HT-29 (cell line): ENCODE measurements at regions not wholly inside any gene's neighbourhood (a gene's known extent, or its start where the extent isn't known, plus 50 kb on each side); places are given as distances from the start of the nearest gene placed in this dataset.
"Not testable (repeated sequence)": the region's sequence is repeated elsewhere in the genome, so short reads cannot be mapped to it uniquely, and the experiment has no call there.

ENCODE experiments used
- DNase-seq: peaks from one replicate; pipeline ENCODE4 v3.0.0-alpha.2; 2015; ENCODE audit warnings: low spot score

DNA sequence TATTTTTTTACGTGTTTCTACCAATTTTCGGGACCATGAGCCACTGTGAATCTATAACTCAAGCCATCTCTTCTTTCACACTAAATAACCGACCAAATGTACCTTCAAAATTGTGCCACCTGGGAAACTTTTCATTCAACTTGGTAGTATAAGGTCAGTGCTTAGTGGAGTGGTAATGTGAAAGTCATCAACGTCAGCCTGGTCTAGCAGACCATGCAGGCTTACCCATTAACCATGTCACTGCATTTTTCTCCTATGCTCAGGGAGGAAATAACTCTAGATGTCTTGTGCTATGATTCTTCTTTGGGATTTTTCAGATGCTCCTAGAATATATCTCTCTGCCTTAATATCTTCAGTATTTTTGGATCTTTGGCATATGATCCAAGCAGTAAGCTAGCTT, 1075.4 kb upstream of the POT1 start:
- no peak for DNase-seq

DNA sequence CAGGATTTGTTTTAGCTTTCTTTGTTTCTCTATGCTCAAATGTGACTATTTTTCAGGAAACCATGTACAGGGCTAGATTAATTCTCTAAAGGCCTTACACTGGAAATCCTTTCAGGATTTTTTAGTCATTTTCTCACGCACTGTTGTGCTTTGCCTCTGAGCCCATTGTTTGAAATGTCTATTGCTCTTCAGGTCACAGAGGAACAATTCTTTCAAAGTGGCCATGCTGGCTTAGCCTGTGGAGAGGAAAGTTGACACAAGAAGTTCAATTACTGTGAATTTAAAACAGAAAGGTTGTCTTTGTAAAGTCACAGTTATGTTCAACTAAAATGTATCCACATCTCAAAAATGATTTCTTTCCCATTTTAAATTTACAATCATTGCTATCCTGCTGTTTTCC, 1071.7 kb upstream of the POT1 start:
- no peak for DNase-seq

DNA sequence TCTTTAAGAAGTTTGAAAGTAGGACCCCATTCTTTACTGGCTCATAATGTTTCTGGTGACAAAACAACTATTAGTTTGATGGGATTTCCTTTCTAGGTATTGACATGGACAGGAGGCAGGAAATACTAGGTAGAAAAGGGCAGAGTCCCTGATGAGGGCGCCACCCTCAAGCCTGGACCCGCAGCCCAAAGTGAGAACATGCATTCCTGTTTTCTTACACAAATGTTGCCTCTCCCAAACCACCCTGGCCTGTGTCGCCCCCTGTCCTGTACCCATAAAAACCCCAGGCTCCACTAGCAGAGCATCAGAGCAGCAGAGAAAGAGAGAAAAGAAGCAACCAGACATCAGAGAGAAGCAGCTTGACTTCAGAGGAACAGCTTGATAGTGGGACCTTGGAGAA, 1055.2 kb upstream of the POT1 start:
- no peak for DNase-seq

DNA sequence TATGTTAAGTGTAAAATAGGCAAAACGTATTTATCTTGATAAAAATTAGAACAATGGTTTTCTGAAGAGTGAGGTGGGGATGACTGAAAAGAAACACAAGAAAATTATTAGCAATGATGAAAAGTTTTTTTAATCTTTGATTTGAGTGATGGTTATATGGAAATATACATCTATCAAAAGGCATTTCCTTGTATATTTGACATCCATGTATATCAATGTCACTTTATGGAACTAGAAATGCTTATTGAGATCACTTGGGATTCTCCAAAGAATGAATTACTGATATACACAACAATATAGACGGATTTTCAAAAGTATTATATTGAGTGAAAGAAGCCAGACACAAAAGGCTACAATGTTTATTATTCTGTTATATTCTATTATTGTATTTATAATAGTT, 1042.0 kb upstream of the POT1 start:
- no peak for DNase-seq

DNA sequence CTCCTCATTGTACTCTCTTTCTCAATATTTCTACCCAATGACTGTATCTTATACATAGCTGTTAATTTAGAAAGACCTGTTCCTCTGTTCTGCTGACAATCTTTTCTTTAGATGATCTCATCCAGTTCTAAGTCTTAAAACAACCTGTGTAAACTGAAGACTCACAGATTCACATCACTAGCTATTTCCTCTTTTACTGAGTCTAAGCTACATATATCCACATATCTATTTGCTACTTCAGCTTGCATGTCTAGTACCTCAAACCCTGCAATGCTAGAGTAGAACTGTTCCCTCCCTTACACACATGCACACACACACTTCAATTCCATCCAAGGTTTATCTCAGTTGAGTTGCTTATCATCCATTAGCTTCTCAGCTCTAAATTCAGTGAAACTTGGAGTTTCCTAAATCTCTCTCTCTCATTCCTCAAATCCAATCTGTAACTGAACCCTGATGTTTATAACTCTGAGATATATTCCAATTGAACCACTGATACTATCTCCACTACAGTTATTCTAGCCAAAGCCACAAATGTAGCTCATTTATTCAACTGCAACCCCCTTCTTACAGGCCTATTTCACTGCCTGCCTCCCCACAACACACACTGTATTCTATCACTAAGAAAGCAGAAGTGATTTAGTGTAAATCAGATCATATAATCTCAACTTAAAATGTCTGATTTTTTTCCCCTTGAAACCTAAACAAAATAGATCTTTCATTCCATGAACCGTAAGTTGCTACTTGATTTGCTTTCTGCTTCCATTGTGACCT, 1036.8 kb upstream of the POT1 start:
- no peak for DNase-seq

GRCh38 chr7:125934955-125935354, 1005.3 kb upstream of the POT1 start:
- no peak for DNase-seq

- no peak for DNase-seq
Measured at GRCh38 chr7:125934539-125934938, 1004.9 kb upstream of the POT1 start.

DNA sequence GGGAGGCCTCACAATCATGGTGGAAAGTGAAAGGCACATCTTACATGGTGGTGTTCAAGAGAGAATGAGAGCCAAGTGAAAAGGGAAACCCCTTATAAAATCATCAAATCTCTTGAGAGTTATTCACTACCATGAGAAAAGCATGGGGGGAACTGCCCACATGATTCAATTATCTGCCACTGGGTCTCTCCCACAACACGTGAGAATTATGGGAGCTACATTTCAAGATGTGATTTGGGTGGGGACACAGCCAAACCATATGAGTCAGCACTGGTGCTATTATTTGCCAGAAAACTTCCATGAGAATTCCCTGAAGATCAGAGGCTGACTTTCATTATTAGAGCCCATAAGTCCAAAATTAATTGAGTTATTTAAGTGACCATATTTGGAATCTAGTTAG, 1001.2 kb upstream of the POT1 start:
- DNase-seq = no peak

DNA sequence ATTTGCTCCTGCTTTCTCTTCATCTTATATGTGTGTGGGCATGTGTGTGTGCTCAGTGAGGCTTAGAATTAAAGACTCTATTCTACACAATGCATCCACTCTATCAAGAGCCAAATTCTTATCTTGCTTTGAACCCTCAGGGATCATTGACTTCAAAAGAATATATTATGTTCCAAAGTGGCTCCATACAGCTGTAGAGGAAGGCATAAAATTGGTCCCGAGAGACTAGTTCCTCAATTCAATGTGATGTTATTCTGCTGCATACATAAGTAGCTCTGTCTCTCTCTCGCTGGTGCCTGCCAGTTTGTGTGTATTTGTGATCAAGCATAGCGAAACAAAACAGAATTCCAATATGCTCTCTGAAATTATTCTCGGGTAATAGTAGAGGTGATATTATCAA, 997.9 kb upstream of the POT1 start:
- DNase-seq = no peak

DNA sequence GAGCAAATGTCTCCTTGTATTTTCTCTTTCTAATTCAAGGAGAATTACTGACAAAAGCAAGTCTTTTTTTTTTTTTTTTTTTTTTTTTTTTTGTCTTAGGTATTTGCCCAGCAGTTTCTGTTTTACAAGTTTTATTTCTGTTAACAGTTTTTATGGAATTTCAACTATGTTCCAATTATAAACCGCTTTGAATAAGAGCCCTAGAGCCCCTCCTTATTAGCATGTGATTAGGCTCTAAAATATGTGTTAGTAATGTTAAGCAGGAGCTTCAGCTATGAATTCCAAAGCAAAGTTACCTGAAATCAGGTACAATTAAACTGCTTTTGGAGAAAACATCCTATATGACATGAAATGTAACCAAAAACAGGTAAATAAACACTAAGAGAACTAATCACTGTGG, 997.0 kb upstream of the POT1 start:
- no peak for DNase-seq

- DNase-seq = no peak
Measured at GRCh38 chr7:125924037-125924436, 994.4 kb upstream of the POT1 start.

DNA sequence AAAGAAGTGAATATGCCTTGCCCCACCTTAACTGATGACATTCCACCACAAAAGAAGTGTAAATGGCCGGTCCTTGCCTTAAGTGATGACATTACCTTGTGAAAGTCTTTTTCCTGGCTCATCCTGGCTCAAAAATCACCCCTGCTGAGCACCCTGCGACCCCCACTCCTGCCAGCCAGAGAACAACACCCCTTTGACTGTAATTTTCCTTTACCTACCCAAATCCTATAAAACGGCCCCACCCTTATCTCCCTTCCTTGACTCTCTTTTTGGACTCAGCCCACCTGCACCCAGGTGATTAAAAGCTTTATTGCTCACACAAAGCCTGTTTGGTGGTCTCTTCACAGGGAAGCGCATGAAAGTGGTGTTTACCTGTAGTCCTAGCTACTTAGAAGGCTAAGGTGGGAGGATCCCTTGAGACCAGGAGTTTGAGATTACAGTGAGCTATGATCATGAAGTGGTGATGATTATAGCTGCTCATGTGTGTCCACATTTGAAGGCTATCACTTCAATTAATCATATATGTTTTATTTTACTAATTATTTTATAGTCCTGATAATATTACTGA, 985.8 kb upstream of the POT1 start:
- not testable (repeated sequence) for DNase-seq

DNA sequence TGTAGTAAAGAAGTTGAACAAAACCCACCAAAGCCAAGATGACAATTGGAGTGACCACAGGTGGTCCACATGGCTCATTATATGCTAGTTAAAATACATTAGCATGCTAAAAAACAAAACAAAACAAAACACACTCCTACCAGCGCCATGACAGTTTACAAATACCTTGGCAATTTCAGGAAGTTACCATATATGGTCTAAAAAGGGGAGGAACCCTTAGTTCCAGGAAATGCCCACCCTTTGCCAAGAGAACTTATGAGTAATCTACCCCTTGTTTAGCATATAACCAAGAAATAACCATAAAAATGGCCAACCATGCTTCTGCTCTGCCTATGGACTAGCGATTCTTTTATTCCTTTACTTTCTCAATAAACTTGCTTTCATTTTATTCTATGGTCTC, 979.1 kb upstream of the POT1 start:
- no peak for DNase-seq

GRCh38 chr7:125899577-125899976, 970.0 kb upstream of the POT1 start:
- DNase-seq = peak; percentile 5

- no peak for DNase-seq
Measured at GRCh38 chr7:125892434-125892833, 962.8 kb upstream of the POT1 start.

GRCh38 chr7:125878988-125879387, 949.4 kb upstream of the POT1 start:
- DNase-seq = no peak

DNA sequence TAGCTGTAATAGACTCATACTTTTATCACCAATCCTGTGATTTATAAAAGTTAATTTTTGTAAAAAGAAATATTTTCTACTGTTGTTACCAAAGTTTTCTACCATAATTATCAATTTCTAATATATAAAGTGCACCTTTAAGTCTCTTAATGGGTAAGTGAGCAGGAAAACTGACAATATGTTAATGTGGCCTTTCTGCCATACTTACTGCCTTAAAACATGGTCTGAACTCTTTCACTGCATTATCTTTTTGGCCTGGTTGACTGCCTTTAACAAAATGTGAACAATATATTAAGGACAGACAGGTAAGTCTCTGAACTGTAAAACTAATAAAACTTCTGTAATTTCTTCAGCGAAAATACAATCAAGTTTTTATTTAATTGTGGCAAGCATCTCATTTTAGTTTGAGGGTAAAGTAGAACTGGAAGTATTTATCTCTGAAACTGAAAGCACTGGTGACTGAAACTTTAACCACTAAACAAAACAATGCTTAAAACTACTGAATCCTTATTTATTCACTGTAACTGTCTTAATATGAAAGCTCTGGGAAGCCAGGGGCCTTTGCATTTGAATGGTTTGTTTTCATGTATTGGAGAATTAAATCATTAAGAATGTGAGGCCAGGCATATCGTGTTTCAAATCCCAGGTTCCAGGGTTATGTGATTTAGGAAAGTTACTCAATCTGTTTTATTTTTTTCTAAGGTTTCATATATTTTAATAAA, 948.8 kb upstream of the POT1 start:
- DNase-seq = no peak

DNA sequence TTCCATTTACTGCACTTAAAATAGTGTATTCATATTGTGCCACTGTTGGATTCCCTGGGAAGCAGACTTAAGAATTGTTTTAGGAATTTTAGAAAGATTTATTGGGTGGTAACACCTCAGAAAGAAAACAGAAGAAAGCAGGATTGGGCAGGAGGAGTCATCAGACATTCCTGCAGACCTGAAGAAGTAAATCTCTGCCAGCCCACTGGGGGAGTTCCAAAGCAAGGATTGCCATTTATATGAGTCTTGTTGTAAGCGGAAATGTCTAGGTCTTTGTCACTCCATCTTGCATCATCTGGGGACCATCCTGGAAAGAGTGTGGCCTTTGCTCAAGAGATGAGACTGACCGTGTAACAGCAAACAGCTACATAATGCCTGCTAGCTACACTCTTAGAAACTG, 947.6 kb upstream of the POT1 start:
- DNase-seq = no peak

GRCh38 chr7:125876431-125876830, 946.8 kb upstream of the POT1 start:
- DNase-seq = no peak

DNA sequence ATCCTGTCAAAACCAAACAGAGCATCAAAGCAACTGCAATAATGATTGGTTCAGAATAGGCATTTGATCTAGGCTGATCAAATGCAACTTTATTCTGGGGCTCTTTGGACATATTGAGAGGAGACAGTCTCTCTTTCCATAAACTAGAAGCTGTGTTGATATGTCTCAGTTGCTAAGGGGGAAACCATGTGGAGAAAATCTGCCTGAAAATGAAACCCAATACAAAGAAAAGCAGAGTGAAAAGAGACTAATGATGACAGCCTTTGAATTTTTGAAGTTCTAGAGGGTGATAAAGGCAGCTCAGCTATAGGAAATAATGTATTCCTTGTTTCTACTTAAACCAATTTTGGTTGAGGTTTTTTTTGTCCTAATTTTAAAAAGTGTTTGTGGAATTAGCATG, 941.8 kb upstream of the POT1 start:
- no peak for DNase-seq

DNA sequence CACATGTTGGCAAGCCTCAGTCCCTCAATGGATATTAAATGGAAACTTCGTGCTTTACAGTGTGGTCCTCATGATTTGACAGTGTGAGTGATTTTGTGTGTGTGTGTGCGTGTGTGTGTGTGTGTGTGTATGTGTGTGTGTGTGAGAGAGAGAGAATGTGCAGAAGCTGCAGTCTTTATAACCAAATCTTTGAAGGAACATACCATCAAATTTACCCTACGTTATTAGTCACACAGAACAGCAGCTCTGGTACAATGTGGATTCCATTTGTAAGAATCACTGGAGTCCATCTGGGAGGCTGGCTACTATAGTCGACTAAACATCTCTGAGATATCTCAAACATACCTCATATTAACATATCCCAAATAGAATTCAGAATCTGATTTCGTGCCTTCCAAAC, 928.0 kb upstream of the POT1 start:
- no peak for DNase-seq

GRCh38 chr7:125848157-125848556, 918.5 kb upstream of the POT1 start:
- no peak for DNase-seq

DNA sequence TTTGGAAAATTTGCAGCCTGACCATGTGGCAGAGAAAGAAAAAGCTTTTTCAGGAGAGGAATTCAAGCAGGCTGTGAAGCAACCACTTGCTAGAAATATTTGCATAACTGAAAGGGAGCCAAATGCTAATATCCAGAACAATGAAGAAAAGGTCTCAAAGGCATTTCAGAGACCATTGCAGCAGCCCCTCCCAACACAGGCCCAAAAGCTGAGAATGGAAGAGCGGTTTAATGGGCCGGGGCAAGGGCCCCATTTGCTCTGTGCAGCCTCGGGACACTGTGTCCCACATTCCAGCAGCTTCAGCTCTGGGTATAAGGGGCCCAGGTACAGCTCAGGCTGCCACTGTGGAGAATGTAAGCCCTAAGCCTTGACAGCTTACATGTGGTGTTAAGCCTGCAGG, 918.1 kb upstream of the POT1 start:
- DNase-seq = no peak
